ENCODE measurements at regions not wholly inside any gene's neighbourhood (a gene's known extent, or its start where the extent isn't known, plus 50 kb on each side); places are given as distances from the start of the nearest gene placed in this dataset.

DNA sequence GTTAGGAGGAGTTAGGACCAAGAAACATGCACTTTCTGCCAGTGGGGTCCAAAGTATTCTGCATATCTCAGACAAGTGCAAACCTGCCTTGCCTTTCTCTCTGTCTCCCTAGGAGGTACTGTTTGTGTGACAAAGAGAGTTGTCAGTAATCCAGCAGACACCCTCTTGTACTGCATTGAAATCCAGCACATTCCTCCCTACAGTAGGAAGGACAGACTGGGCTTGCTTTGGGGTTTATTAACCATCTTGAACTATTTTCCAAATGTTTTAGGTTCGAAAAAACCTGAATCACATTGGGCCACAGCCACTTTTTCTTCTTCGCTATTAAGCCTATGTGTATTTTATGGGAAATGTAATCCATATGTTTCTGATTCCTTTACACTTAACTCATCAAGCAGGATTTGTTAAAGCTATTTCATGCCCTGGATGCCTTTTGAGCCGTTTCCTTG lies 204.2 kb upstream of the KCNJ16 start:
- Histone ChIP-seq H3K4me1 (peaks cover 0 to 17% (median 0%) of the 10 kb centered on the region in 10 experiments; a peak in 4 of 20 replicates), H3K9me3 (replicated peaks in 1 of 11) (peaks cover 4 to 19% (median 13%) of the 10 kb centered on the region in 11 experiments; a peak in 18 of 22 replicates), H4K20me1 (no peaks in the 10 kb centered on the region), H3K27me3 (no peaks in the 10 kb centered on the region), H3K4me3 (no peak overlapping the region), H3K27ac (no peak overlapping the region), H3K9ac (no peak overlapping the region), H3K4me2 (no peak overlapping the region), H3K36me3 (no peaks in the 10 kb centered on the region)
- no peak for TF ChIP-seq Cebpa-rat (IDR thresholded peaks at IDR 0.05)

DNA sequence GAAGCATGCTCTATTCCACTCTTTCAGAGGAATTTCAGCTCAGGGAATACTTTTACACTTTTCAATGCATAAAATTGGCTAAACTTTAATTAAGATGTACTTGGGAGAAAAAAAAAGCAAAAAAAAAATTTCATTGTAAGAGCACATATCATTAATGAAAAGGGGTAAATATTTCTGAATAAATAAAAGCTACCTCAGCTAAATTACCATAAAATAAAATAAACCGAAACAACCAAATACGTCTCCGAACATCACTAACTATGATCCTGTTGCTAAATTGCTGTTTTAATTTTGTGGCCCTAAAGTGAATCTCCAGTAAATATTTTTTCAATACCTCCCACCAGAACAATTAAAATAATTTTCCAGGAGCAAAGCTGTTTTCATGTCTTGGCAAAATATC lies 203.7 kb upstream of the KCNJ16 start:
- Histone ChIP-seq H3K9ac (no peak overlapping the region), H3K4me2 (no peak overlapping the region), H3K4me3 (no peak overlapping the region), H3K27ac (no peak overlapping the region), H4K20me1 (no peaks in the 10 kb centered on the region), H3K4me1 (peaks cover 0 to 22% (median 0%) of the 10 kb centered on the region in 10 experiments; a peak in 6 of 20 replicates), H3K36me3 (no peaks in the 10 kb centered on the region), H3K9me3 (replicated peaks in 1 of 11) (peaks cover 4 to 19% (median 13%) of the 10 kb centered on the region in 11 experiments; a peak in 18 of 22 replicates), H3K27me3 (no peaks in the 10 kb centered on the region)
- TF ChIP-seq Cebpa-rat (IDR thresholded peaks at IDR 0.05) = no peak

DNA sequence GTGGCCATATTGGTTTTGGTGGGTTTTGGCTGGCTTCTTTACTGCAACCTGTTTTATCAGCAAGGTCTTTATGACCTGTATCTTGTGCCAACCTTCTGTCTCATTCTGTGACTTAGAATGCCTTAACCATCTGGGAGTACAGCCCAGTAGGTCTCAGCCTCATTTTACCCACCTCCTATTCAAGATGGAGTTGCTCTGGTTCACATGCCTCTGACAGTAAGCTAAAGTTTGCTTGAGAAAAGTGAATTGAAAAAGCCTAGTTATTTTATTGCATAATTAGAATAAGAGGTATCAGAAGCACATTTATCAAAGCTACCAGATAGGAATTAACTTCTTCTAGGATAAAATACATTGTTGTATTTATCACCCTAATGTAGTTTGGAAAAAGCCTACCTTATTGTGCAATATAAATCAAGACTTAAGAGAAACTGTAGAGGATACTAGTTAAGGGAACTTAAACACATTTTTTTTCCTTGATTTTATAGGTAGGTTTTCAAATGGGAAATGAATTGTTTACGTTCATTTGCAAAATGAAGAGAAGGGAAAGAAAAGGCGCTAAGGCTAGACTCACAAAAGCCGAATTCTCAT lies 202.3 kb upstream of the KCNJ16 start:
- no peak overlapping the region for H3K4me2 ChIP-seq
- no peak for TF ChIP-seq Cebpa-rat (IDR thresholded peaks at IDR 0.05)
- H3K4me3 ChIP-seq = no peak overlapping the region
- peaks cover 4 to 12% (median 9%) of the 10 kb centered on the region in 11 experiments; a peak in 18 of 22 replicates for H3K9me3 ChIP-seq (replicated peaks in 1 of 11)
- peaks cover 0 to 37% (median 0%) of the 10 kb centered on the region in 10 experiments; a peak in 7 of 20 replicates for H3K4me1 ChIP-seq
- no peaks in the 10 kb centered on the region for H3K36me3 ChIP-seq
- no peaks in the 10 kb centered on the region for H3K27me3 ChIP-seq
- no peak overlapping the region for H3K27ac ChIP-seq
- H4K20me1 ChIP-seq = no peaks in the 10 kb centered on the region
- H3K9ac ChIP-seq = no peak overlapping the region

DNA sequence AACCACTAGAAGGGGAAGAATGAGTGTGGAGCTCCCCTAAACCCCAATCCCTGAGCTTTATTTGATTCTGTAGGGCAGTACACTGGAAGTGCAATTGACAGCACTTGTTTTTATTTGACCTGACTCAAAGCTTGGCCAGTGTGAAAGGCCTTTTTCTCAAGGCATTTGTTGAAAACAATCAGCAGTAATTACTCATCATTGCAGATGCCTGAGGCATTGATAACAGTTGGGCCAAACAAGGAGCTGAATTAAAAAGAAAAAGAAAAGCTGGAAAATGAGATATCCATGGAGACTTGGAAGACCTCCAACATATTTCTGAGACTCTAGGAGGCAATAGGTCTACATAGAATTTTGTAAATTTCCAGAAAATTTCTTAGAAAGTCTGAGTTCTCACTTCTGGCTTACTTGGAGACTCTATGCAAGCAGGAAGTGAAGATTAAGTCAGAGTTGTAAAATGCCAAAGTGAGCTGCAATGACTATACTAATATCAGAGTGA lies 200.8 kb upstream of the KCNJ16 start:
- Histone ChIP-seq H3K4me1 (peaks cover 0 to 44% (median 0%) of the 10 kb centered on the region in 10 experiments; a peak in 7 of 20 replicates), H4K20me1 (no peaks in the 10 kb centered on the region), H3K27me3 (no peaks in the 10 kb centered on the region), H3K9me3 (replicated peaks in 1 of 11) (no peaks in the 10 kb centered on the region; a peak in 2 of 22 replicates), H3K36me3 (no peaks in the 10 kb centered on the region), H3K4me2 (peak overlapping the region in 2 of 11 experiments; percentile 11 to 20; a peak in 2 of 22 replicates), H3K9ac (no peak overlapping the region), H3K27ac (no peak overlapping the region), H3K4me3 (no peak overlapping the region)
- TF ChIP-seq Cebpa-rat (IDR thresholded peaks at IDR 0.05) = no peak

DNA sequence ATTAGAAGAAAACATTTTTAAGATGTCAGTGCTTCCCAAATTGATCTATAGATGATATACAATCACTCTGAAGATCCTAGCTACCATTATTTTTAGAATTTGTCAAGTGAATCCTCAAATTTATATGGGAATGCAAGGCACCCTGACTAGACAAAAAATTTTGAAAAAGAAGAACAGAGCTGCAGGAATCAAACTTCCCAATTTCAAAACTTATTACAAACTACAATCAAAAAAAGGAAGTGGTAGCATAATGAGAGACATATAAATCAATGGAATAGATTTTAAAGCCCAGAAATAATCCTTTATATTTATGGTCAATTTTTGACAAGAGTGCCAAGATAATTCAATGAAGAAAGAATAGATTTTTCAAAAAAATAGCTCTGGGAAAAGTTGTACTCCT lies 198.3 kb upstream of the KCNJ16 start:
- H3K4me1 ChIP-seq = peaks cover 0 to 37% (median 0%) of the 10 kb centered on the region in 10 experiments; a peak in 6 of 20 replicates
- no peaks in the 10 kb centered on the region for H3K36me3 ChIP-seq
- no peak overlapping the region for H3K4me3 ChIP-seq
- H3K27me3 ChIP-seq = no peaks in the 10 kb centered on the region
- no peak overlapping the region for H3K9ac ChIP-seq
- H3K27ac ChIP-seq = no peak overlapping the region
- TF ChIP-seq Cebpa-rat (IDR thresholded peaks at IDR 0.05) = no peak
- no peaks in the 10 kb centered on the region for H4K20me1 ChIP-seq
- peak overlapping the region in 3 of 11 experiments; percentile 4 to 57 (median 54); a peak in 5 of 22 replicates for H3K4me2 ChIP-seq
- H3K9me3 ChIP-seq (replicated peaks in 1 of 11) = no peaks in the 10 kb centered on the region; a peak in 2 of 22 replicates

DNA sequence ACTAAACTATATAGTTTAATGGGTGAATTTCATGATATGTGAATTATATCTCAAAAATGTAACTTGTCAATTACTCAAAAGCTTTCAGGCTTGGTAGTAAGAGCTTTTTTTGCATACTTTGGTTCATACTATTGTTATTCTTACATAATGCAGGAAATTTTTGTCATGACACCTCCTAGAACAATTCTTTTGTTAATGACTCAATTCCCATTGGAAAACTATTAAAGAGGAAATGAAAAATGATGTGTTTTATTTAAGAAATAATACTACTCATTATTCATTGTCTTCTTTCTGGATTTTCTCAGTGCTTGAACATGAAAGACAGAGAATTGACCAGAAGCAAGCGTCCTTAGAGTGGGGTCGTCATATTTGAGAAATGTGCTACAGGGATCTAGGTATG lies 196.4 kb upstream of the KCNJ16 start:
- Histone ChIP-seq H3K36me3 (no peaks in the 10 kb centered on the region), H3K27me3 (no peaks in the 10 kb centered on the region), H3K4me2 (no peak overlapping the region), H3K4me3 (no peak overlapping the region), H4K20me1 (no peaks in the 10 kb centered on the region), H3K9me3 (replicated peaks in 1 of 11) (no peaks in the 10 kb centered on the region; a peak in 2 of 22 replicates), H3K9ac (no peak overlapping the region), H3K27ac (no peak overlapping the region), H3K4me1 (peaks cover 0 to 37% (median 0%) of the 10 kb centered on the region in 10 experiments; a peak in 6 of 20 replicates)
- no peak for TF ChIP-seq Cebpa-rat (IDR thresholded peaks at IDR 0.05)

DNA sequence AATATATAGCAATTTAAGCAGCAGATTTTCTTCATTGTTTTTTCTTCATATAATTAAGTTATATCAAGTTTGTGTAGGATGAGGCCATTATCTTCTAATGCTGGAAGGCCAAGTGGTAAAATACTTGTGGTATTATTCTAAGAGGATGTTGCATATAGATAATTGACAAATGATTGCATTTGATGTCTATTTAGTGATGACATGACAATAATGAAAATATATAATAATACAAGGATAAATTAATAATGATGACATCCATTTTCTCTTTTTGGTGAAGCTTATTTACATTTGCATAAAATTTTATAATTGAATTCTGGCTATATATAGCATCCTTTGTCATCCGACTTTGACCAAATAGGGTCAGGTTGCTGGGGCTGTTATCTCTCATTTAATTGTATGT lies 195.4 kb upstream of the KCNJ16 start:
- H3K9me3 ChIP-seq (replicated peaks in 1 of 11) = no peaks in the 10 kb centered on the region; a peak in 2 of 22 replicates
- H3K27ac ChIP-seq = no peak overlapping the region
- H3K4me3 ChIP-seq = no peak overlapping the region

DNA sequence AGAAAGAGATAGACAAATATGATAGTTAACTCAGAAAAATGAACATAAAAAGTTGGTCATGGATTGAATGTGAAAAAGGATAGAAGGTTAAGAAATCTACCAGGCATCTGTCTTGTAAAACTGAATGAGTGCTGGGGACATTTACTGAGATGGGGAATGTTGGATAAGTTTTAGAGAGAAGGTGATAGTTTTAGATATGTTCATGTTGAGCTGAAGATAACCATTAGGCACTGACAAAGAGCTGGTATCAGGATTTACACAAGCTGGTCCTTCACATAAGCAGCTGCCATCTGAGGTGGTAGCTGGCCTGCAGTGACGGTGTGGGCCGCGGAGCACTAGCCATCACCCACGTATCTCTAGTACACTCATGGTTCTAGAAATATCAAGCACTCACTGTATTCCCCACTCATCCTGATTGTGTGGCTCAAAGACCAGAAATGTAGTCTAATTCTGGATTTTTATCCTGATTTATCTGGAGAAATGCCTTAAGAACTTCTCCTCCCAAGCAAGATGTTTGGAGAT lies 194.4 kb upstream of the KCNJ16 start:
- no peak overlapping the region for H3K9ac ChIP-seq
- no peaks in the 10 kb centered on the region for H3K36me3 ChIP-seq
- H4K20me1 ChIP-seq = no peaks in the 10 kb centered on the region
- no peak overlapping the region for H3K27ac ChIP-seq
- peaks cover 0 to 39% (median 0%) of the 10 kb centered on the region in 10 experiments; a peak in 6 of 20 replicates for H3K4me1 ChIP-seq
- no peak for TF ChIP-seq Cebpa-rat (IDR thresholded peaks at IDR 0.05)
- H3K4me3 ChIP-seq = no peak overlapping the region
- no peaks in the 10 kb centered on the region; a peak in 2 of 22 replicates for H3K9me3 ChIP-seq (replicated peaks in 1 of 11)
- no peak overlapping the region for H3K4me2 ChIP-seq
- H3K27me3 ChIP-seq = no peaks in the 10 kb centered on the region

More for the DNA sequence above, 195.4 kb upstream of the KCNJ16 start:
- H3K4me1 ChIP-seq = peaks cover 0 to 36% (median 0%) of the 10 kb centered on the region in 10 experiments; a peak in 6 of 20 replicates
- H3K36me3 ChIP-seq = no peaks in the 10 kb centered on the region
- no peaks in the 10 kb centered on the region for H4K20me1 ChIP-seq
- H3K27me3 ChIP-seq = no peaks in the 10 kb centered on the region
- TF ChIP-seq Cebpa-rat (IDR thresholded peaks at IDR 0.05) = no peak
- H3K4me2 ChIP-seq = no peak overlapping the region
- H3K9ac ChIP-seq = no peak overlapping the region

DNA sequence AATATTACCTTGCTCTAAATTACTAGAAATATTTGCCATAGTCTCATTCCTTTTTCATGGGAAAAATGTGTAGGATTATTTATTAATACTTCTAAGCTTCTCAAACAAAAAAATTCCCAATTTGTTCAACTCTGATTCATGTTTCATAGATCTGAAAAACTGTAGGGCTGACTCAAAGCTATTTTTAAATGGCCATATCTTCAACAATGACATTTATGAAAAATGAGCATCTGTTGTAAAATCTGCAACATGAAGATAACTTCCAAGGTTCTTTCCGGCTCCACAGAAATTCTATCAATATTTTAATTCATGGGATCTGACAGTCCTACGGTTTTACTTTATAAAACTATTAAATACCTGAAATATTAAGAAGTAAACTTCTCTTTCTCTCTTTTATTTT lies 192.7 kb upstream of the KCNJ16 start:
- Histone ChIP-seq H3K9me3 (replicated peaks in 1 of 11) (no peaks in the 10 kb centered on the region; a peak in 2 of 22 replicates), H3K9ac (no peak overlapping the region), H3K4me1 (peaks cover 0 to 24% (median 0%) of the 10 kb centered on the region in 10 experiments; a peak in 6 of 20 replicates), H3K36me3 (no peaks in the 10 kb centered on the region), H4K20me1 (no peaks in the 10 kb centered on the region), H3K27ac (no peak overlapping the region), H3K4me3 (no peak overlapping the region), H3K4me2 (no peak overlapping the region), H3K27me3 (no peaks in the 10 kb centered on the region)
- no peak for TF ChIP-seq Cebpa-rat (IDR thresholded peaks at IDR 0.05)

Data from BLaER1 treated with 17β-estradiol and CSF1 and Interleukin-3, amounts not matched to agents 10 nM and 100 nM (cell line).